Fibroblast of mammary gland (primary cell): ENCODE measurements at regions not wholly inside any gene's neighbourhood (a gene's known extent, or its start where the extent isn't known, plus 50 kb on each side); places are given as distances from the start of the nearest gene placed in this dataset.
"Not testable (repeated sequence)": the region's sequence is repeated elsewhere in the genome, so short reads cannot be mapped to it uniquely, and the experiment has no call there.

Experiments
- DNase-seq: peaks from one replicate; pipeline ENCODE4 v3.0.0-alpha.2; 2010; ENCODE audit warnings: low read depth
- H3K4me3 ChIP-seq: 2 replicates; pipeline ENCODE4 v1.5.1; 2011; ENCODE audit warnings: low read depth, mild to moderate bottlenecking, low read length, moderate library complexity; ENCODE audit not compliant: control insufficient read depth
- CTCF ChIP-seq: conservative IDR thresholded peaks from 2 replicates; pipeline ENCODE4 v1.5.1; 2011; ENCODE audit warnings: low read depth, low read length, inconsistent platforms; ENCODE audit not compliant: control insufficient read depth, insufficient read depth

GRCh38 chr11:37184326-37184725 lies 586.3 kb upstream of the RAG2 start:
- TF ChIP-seq CTCF, result no peak

GRCh38 chr11:37182031-37182430 lies 584.0 kb upstream of the RAG2 start:
- no peak overlapping the region for H3K4me3 ChIP-seq
- no peak for DNase-seq
- no peak for TF ChIP-seq CTCF

More at GRCh38 chr11:37184326-37184725, 586.3 kb upstream of the RAG2 start:
- no peak for DNase-seq
- H3K4me3 ChIP-seq, result no peak overlapping the region

- no peak overlapping the region for H3K4me3 ChIP-seq
- no peak for TF ChIP-seq CTCF
- no peak for DNase-seq
Measured at GRCh38 chr11:37177721-37178120, 579.7 kb upstream of the RAG2 start.

- no peak for TF ChIP-seq CTCF
- no peak overlapping the region for H3K4me3 ChIP-seq
- DNase-seq, result no peak
Measured at GRCh38 chr11:37171451-37171850, 573.4 kb upstream of the RAG2 start.

- TF ChIP-seq CTCF, result no peak
- DNase-seq, result no peak
- H3K4me3 ChIP-seq, result no peak overlapping the region
Measured at GRCh38 chr11:37170311-37170710, 572.3 kb upstream of the RAG2 start.

- DNase-seq, H3K4me3 ChIP-seq: not testable (repeated sequence)
Measured at GRCh38 chr11:37145434-37145833, 547.4 kb upstream of the RAG2 start.

GRCh38 chr11:37142591-37142990 lies 544.6 kb upstream of the RAG2 start:
- no peak for TF ChIP-seq CTCF
- no peak for DNase-seq
- H3K4me3 ChIP-seq, result no peak overlapping the region
